GM21381 (cell line): ENCODE measurements at regions not wholly inside any gene's neighbourhood (a gene's known extent, or its start where the extent isn't known, plus 50 kb on each side); places are given as distances from the start of the nearest gene placed in this dataset.

Experiments
- ATAC-seq: cut with Tn5 transposase; IDR thresholded peaks from one replicate; pipeline ENCODE4 v1.9.1; 2021; ENCODE audit warnings: mild to moderate bottlenecking, moderate library complexity; ENCODE audit not compliant: unreplicated experiment

DNA sequence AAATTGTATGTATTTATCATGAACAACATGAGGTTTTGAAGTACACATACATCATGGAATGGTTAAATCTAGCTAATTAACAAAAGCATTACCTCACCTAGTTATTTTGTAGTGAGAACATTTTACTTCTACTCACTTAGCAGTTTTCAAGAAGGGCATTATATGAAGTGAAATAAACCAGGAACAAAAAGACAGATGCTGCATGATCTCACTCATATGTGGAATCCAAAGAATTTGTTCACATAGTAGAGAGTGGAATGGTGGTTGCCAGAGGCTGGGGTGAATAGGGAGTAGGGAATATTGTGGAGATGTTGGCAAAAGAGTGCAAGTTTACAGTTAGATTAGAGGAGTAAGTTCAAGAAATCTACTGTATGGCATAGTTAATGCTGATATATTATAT is 292.0 kb downstream of the ASXL3 start:
- no peak for ATAC-seq

DNA sequence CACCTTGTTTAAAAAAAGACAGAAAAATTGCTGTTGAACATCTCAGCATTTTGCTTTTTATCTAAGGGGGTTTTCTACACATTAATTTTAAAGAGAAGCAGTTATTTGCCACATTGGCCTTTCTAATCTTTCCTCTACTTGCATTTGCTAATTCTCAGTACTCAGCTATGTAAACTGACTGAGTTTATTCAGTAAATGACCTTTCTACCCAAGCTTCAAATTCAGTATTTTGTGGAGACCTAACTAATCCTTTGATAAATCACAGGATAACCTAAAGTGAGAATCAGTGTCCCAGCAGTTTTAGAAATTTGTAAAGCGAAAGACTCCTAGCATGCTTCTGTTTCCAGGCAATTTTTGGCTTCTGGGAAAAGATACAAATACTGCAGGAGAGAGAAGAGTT is 288.4 kb downstream of the ASXL3 start:
- ATAC-seq = no peak

DNA sequence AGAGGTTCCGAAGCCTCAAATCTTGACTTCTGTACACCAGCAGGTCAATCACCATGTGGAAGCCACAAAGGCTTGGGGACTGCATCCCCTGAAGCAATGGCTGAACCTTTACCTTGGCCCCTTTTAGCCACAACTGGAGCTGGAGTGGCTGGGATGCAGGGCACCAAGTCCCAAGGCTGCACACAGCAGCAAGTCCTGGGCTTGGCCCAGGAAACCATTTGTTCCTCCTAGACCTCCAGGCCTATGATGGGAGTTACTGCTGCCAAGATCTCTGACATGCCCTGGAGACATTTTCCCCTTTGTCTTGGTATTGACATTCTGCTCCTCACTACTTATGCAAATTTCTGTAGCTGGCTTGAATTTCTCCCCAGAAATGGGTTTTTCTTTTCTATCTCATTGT is 285.9 kb downstream of the ASXL3 start:
- ATAC-seq = no peak

DNA sequence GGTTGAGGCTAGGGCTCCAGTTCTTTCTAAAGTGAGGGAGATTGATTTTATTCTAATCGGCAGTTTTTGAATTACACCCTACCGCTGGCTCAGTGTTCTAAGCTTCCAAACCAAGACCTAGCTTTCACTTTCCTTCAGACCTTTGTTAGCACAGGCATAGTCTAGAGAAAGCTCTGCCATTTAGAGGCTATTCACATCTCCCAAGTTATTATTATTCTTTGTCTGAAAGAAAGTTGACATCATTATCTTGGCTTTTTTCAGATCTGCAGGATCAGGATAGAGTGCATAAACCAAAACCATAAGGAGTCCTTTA is 276.8 kb downstream of the ASXL3 start:
- no peak for ATAC-seq

DNA sequence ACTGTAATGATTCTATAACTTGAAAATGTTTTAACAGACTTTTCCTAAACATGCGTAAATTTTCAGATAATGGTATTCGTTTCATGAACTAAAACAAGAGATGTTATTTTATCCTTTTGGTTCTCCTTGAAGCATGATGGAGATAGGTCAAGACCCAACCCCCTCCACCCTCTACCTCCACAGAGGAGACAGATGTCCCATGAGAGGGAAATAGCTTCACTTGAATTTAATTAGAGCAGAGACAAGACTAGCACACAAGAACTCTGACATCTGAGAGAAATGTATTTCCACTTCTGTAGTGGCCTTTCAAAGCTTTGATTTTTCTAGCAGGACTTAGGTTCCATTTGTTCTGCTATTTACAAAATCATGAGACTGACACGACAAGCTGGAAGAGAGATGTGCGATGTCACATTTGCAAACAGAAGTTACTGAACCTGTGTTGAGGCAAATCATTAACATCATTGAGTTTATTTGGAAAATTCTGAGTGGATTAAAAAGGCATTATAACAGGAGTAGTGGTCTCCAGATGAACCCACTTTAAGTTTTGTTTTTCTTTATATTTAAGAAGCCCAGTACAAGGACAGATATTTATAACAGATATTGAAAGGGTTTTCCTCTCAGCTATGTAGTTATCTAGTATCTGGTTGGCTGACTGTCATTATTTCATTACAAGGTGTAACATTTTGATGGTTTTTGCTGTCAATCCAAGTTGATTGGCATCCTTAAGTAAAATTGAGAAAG is 276.2 kb downstream of the ASXL3 start:
- no peak for ATAC-seq

DNA sequence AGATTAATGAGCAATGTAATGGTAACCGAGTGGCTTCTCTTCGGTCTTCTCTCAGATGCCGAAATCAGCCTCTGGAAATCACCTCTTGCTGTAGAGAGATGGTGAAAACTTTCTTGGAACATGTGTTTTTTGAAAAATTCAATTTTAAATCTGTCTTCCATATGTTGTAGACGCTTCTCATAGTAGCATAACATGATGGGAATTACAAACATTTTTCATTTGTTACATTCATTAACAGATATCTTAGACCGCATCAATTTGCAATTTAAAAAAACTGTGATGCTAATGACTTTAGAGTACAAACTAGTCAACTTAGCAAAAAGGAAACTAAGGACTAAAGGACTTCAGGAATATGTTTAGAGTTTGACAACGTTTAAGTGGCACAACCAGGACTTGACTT is 275.2 kb downstream of the ASXL3 start:
- ATAC-seq = no peak

DNA sequence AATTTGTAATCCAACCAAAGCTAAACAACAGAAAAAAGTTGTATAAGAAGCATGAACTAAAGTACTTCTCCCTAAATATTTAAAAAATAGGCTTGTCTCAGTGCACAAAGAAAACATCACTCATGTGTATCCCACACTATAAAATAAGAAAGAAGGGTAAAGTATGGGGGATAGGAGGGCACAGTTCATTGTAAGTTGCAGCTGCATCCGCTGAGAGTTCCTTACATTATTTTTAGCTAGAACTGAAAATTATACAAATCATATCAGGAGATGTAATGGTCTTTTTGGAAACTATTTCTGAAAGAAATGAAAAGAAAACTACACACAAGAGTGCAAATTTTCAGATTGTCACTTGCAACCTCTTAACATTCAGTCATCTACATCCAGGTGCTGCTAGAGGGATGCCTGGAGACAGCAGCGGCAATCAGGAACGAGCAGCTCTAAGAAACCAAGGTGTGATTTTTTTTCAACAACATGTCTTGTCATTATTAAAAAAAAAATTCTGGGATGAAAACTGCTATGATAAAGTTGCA is 273.6 kb downstream of the ASXL3 start:
- ATAC-seq = no peak

DNA sequence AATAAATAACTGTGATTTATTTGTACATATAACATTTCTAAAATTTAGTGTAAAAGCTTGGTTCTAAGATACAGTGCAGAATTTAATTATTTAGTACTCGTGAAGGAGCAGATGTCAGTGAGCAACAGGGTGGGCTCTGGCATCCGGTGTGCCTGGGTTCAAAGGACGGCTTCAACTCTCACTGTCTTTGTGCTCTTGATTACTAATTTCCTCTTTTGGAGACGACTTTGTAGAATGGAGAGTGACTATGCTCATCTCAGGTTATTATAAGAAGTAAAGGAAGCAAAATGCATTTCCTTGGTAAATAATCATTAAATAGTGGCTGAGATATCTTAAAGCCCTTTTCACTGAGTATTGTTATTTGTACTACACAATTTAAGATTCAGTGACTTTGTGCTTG is 271.7 kb downstream of the ASXL3 start:
- ATAC-seq = no peak

DNA sequence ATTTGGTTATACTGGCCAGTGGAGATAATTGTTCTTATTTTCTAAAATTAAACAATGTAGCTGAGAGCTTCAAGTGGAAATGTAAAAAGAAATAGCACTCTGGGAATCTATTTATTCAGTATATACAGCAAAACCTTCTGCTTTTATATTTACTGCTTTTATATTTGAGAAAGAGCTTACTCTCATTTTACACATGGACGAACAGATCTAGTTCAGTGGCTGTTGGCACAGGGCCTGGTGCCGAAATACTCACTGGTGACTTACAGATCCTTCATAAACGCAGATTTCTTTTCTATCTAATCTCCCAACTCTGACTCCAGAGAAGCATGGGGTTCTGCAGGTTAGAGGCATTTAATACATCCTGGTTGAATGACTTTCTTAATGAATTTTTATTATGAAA is 266.2 kb downstream of the ASXL3 start:
- ATAC-seq = no peak

DNA sequence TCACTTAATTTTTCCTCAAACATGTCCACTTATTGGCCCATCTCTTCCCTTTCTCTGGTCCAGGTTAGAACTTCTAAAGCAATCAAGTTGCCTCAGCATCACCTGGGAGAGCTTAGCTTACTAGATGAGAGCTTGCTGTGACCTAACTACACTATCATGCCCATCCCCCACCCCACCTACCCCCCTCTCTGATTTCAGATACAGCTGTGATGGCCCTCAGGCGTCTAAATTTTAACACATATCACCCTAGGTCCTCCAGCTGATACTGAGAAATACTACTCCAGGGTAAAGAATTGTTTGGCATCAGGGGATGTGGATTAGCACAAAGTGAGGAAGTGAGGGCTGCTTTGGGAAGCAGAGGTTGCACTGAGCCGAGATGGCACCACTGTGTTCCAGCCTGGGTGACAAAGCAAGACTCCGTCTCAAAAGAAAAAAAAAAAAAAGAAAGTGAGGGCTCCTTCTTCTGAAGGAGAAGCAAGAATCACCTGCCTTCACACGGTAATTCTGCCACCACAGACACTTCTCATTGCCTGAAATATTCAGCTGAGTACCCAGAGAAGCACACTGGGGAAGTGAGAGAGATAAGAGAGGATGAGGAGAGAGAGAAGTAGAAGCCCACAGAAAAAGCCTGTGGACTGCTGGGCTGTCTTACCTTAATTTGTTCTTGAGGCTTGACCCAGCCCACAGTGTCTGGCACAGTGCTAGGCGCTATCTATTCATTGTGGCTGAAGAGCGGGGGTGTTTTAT is 263.4 kb downstream of the ASXL3 start:
- ATAC-seq = no peak

DNA sequence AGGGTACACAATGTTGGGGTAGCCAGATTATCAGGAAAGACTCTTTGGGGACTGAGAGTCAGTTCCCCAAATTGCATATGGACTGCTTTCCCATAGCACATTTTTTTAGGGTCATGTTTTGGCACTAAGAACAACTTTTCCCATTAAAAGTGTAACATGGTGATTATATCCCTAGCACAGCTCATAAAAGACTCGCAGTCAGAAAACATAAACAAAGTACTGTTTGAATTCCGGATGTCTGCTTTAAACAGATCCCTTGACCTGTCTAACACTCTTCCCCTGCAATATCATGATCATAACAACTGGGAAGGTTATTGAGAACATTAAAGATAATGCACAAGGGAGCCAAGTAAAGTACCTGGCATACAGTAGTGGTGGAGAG is 262.2 kb downstream of the ASXL3 start:
- no peak for ATAC-seq

DNA sequence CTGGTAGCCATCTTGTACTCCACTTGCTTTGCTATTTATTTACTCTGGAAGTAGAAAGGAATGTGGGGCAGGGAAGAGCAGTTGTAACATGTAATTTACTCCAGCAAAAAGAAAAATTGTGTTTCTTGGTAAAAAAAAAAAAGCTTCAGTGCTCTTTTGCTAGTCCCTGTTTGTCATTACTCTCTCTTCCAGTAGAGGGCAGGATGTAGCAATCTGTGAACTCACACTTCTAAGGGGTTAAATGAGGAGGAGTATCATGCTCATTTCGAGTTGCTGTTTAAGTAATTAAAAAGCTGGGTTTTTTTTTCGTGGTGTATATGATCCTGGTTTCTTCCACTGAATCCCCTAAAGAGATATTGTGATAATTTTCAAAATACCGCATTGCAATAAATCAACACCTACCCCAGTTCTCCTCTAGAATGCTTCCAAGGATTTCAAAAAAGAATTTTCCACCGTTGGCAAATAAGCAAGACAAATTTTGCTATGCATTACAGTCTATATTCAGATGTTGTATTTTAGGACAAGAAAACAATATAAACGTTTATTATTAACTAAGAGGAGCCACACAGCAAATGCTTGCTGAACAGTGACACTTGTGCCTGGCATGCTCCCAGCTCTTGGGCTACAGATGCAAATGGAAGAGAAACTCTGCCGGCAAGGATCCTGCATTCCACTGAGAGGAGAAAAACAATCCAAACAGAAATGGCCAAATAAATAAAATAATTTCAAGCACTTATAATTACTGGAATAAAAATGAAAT is 261.6 kb downstream of the ASXL3 start:
- no peak for ATAC-seq

DNA sequence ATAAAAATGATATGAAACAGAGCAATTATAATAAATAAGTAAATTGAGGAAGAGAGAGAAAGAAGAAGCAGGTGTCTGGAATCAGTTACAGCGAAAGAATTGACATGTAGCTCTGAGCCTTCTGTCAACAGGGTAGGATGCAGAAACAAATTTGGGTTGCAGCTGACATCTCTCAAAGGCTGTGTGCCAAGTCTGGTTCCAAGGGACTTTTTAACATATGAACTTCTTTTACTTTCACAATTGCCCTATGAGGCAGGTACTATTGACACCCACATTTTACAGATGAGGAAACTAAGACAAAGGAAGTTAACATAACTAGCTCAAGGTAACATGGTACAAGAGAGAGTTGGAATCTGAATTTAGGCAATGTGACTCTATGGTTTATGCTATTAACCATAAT is 260.0 kb downstream of the ASXL3 start:
- no peak for ATAC-seq

DNA sequence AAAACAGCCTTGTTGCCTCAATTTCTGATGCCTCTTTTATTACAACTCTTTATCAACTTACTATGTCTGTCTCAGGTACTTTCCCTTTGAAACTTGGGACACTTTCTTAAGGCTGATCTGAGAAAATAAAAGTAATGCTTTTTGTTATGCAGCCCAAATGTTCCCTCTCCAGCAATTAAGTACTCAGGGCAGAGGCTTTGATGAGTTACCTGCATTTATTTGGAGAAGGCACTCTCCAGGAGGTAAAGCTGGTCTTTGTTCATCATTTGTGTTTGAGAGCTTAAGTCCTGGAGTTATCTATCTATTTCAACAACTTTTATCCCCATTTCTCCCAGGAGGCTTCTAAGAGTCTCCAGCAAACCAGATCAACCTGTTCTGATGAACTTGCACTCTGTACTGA is 259.2 kb downstream of the ASXL3 start:
- no peak for ATAC-seq

DNA sequence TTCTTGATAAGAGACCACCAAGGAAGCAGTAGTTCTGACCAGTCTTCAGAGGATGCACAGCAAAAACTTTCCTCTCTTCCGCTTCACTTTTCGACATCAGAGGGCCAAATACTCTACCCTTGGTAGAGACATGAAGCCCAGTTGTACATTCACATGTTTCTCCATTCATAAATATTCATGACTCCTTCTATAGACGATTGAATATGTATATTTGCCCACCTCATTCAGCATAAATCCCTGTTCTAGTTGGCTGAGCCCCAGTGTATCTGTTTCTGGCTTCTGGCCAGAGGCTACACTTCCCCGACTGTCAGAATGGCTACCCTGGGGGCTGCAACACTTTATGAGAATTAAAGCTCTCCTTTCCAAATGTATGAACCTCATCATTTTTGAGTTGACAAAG is 258.5 kb downstream of the ASXL3 start:
- ATAC-seq = no peak

DNA sequence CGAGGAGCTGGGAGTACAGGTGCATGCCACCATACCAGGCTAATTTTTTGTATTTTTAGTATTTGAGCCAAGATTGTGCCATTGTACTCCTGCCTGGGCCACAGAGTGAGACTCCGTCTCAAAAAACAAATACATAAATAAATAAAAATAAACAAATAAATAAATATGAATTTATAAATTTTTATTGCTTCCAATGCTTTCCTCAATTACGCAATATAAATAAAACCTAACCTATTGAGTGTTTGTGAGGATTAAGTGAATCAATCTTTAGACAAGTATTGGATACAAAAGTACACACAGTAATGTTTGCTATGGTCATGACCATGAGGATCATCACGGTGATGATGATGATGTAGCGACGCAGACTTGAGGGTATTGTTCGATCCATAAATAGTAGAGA is 257.4 kb downstream of the ASXL3 start:
- no peak for ATAC-seq

DNA sequence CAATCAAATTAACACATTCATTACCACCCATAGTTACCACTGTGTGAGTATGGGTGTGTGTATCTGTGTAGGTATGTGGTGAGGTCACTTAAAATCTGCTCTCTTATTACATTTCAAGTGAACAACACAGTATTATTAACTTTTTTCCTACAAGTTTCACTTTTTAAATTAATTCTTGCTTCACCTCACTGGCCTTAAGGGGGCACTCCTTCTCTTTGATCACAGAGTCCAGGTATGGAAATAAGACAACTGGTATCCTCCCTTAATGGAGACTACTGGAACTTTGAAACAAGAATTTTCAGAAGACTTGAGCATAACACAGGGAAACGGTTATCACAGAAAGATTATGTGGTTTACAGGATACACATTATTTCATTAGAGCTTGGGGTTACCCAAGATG is 255.8 kb downstream of the ASXL3 start:
- ATAC-seq = no peak

DNA sequence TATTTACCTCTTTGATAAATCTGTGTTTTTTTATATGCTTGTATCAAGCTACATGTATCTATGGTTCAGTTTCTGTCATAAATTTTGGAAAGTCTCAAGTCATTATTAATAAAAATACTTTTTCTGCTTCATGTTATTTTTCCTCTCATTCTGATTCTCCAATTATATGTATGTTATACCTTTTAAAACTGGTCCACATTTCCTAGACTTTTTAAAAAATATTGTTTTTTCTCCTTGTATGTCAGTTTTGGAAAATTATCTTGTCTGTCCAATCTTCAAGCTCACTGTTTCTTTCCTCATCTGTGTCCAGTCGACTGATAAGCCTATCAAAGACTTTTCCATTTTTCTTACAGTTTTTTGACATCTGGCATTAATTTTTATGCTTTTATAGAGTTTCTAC is 253.4 kb downstream of the ASXL3 start:
- ATAC-seq = no peak

DNA sequence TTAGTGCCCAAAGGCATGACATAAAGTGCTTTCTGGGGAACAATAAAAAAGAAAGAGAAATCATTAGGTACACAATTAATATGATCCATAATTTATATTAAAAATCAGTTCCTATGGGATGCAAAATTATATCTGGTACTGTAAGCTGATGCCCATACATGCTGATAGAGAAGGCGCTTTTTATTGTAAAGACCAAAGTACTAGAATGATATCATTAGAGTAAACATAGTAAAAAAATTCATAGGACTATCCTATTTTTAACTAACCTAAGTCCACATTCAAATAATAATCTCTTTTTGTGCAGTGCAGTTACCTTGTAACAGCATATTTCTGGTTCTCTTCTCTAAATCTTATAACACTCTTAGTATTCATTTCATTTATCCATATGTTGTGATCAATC is 252.2 kb downstream of the ASXL3 start:
- no peak for ATAC-seq

DNA sequence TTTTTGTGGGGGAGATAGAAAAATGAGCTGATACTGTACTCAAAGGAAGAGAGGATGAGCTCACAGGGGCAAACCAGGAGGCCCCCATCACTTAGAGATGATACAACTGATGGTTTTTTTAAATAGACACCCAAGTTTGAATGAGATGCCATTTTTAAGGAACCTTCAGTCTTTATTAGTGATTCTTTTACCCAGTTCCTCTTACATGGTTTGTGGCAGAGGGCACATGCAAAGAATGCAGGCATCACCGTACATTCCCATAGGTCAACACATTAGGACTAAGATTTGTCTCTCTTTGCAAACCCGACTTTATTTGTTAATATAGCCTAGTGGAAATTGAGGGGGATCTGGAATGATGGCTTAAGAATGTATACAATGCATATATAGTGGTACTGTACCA is 250.9 kb downstream of the ASXL3 start:
- no peak for ATAC-seq

DNA sequence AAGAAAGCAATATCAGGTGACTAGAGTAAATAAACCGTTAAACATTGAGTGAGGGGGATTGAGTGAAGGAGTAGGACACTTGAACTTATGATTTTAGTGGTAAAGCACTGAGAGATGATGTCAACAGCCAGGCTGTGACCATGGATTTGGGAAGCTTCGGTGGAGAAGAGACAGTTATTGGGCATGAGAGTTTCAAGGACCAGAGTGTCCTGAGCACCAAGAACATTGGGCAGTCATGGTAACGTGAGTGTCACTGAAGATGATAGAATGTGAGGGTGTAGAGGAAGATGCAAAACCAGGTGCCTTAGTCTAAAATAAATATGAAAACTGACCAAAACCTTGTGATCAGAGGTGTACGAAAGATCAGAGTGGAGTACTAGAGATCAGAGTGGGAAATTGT is 248.1 kb downstream of the ASXL3 start:
- ATAC-seq = no peak

DNA sequence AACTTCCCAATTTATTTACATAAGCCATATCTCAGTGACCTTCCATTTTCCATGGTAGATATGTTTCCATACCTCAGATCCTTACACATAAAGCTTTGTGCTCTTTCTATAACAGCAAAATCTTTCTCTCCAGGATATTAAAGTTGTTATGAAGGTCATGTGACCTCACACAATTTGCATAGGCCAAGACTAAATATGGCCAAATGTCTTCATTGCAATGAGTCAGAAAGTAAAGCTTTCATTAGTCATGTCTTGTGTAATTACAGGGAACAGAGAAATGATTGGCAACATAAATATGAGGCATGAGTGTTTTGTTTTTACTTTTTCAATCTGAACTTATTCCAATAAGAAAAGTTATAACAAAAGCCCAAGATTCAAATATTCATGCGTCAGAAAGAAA is 243.5 kb downstream of the ASXL3 start:
- no peak for ATAC-seq
